GM21786 (cell line): ENCODE measurements at regions not wholly inside any gene's neighbourhood (a gene's known extent, or its start where the extent isn't known, plus 50 kb on each side); places are given as distances from the start of the nearest gene placed in this dataset.

Source experiments
- ATAC-seq: cut with Tn5 transposase; IDR thresholded peaks from one replicate; pipeline ENCODE4 v1.9.1; 2021; ENCODE audit not compliant: unreplicated experiment

DNA sequence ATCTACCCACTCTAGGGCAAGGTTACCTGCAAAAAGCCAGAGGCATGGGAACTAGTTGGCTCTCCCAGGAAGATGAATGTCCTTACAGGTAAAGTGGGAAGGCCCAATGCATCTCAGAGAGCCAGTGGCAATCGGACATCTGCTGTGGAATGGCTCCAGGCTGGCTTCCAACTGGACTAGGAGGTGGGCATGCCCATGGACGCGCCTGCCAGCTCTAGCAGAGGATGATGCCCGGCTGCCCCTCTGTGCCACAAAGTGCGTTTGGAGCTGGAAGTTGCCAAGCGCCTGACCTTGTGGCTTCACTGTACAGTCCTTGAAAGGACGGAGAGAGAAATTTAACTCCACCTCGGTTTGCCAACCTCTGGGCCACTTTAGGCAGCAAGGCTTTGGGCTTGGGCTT, 84.4 kb downstream of the NR2F2 start:
- ATAC-seq = no peak

DNA sequence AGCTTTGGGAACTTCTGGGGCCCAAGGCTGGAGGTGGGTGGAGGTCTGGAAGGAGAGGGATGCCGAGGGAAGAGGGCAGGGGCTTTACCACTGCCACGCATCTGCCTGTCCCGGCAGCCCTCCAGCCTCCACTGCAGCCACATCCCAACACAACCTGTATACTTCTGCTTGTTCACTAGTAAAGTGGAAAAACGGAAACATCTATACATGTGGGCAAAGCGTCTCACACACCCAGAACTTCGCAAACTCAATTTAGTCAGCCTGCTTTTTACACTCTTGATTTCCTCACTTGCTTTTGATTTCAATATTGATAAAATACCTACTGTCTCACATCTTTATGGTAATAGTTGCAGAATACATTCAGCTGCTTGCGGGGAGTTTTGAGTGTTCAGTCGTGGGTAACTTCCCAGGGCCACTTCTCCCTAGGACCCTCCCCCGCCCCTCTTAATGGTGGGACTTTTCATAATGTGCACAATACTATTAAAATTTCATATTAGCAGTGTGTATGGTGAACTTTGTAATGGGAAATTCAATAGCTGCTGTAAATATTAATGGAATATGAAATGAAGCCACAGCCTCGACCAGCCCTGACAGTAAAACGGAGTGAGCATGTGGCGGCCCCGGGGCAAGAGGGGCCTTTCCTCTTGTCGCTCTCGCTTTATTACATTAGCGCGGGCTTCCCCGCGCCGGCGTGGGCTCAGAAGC, 85.2 kb downstream of the NR2F2 start:
- no peak for ATAC-seq

DNA sequence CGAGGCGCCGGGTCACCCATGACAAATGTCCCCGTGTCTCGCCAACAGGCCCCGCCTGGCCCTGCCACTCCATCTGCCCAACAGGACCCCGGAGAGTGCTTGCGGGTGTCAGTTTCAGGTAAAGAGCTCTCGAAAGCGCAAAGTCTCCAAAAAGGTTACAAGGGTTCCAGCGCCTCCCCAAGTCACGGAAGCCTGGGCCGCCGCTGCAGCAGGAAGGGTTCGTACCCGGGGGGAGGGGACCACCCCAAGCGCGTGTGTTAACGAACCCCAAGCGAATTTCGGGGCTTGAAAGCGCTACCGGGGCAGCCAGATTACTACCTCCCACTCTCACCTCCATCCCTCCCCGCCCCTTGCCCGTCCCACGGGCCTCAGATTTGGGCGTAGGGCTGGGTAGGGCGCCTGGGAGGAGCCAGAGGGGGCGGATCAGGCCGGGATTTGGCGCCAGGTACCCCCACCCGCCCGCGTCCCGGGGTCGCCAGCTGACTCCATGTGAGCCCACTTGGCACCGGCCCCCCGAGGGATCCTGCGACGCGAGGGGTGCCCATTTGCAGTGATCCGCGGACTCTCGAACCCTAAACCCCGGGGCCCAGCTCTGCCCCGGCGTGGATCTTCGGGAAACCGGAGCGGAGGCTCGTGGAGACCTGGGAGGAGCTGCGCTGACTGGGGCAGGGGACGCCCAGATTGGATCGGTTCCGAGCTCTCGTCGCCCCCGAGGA, 85.9 kb downstream of the NR2F2 start:
- ATAC-seq = no peak

DNA sequence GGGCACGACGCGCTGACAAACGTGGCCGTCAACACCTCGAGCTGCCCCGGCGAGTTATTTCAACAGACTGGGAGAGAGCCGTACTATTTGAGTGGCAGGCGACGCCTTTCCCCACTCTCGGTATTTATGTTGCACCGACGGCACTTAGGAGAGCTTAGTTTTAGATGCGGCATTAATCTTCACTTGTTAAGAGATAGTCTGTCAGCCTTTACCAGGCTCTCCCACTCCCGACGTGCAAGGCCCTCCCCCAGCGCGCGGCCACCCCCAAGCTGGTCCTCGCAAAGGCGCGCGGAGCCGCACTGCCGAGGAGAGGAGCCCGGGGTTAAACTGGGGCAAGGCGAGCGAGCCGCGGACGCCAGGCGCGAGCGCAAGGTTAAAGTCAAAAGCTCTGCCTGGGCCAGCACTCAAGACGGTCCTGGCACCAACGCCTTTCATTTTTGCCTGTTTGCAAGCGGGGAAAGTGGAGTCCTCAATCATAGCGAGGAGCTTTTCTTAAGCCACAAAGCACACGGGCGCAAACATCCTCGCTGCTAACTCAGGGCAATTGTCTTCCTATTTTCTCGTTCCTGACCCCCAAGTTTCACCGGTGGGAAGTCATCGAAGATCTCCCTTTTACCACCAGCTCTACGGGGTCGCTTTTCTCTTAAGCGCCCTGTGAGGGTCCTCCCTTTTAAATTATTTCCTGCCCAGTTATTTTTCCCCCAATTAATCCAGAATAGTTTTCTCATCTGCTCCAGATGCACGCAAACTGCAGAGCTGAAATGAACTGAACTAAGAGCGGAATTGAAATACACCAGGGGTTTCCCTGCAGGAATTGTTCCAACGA, 86.6 kb downstream of the NR2F2 start:
- no peak for ATAC-seq

DNA sequence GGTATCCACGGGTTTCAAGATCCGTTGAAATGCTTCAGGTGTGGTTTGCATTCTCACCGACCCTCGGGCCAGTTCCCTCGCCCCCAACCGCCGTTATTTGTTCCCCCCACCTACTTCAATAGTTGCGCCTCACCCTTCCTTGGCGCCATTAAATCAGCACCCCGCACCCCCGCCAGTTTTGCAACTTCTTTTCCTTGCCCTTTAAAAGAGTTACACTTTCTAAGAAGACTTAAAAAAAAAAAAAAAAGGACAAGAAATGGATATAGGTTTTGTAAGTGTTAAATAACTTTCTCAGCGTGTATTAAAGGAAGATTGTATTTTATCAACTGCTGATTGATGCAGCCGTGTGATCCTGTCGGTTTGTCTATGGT, 87.2 kb downstream of the NR2F2 start:
- no peak for ATAC-seq

DNA sequence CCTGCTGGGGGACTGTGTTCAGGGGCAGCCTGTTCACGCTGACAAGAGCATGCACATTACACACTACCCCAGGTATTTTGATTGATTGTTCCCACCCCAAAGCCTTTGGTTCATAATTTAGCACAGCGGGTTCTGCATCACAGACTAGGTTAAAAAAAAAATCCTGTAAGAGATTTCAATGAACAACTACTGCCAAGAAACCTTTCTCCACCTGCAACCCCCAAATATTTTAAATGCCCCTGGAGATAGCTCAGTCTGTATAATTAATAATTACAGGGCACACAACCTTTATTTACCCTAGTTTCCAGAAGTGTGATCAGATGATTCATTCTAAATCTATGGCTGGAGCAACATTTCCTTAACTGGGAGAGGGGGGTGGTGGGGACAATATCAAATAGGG, 87.6 kb downstream of the NR2F2 start:
- no peak for ATAC-seq

DNA sequence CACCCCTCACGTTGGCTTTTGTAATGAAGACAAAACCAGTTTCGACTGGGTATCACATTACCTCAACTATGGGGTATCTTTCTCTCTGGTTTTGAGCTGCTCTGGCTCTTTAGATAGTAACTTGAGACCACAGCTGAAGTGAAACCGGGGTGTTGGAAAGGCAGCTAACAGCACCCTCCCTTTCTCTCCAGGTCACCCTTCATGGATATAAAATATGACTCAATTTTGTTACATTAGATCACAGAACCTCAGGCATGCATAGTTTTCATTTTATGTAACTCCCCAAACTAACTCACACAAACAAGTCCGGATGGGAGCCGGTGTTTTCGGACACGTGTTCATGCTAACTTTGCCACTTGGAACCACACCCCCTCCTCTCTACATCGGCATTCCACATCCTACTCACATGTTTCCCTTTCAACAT, 90.7 kb downstream of the NR2F2 start:
- no peak for ATAC-seq

DNA sequence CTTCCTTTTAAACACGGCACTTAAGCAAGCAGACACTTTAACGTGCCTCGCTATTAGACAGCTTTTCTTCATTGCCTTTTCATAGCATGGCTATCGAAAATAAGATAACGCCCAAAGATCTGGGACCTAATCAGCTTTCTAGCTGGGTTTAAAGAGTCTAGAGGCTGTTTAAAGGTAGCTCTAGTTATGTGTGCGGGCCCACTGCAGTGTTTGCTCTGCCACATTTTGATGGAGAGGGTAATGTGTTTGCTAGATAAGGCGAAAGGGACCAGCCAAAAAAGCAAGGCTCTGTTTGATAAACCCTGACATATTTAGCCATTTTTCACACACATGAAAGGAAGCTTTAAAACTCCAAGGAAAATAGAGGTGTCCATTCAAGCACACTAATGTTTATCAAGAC, 91.6 kb downstream of the NR2F2 start:
- no peak for ATAC-seq

DNA sequence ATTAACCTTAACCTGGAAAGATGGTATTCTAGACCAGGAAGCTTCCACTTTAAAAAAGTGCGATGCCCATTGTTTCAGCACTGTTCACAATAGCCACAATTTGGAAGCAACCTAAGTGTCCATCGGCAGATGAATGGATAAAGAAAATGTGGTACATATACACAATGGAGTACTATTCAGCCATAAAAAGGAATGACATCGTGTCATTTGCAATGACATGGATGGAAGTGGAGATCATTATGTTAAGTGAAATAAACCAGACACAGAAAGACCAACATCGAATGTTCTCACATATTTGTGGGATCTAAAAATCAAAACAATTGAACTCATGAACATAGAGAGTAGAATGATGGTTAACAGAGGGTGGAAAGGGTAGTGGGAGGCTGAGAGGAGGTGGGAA, 94.2 kb downstream of the NR2F2 start:
- no peak for ATAC-seq

DNA sequence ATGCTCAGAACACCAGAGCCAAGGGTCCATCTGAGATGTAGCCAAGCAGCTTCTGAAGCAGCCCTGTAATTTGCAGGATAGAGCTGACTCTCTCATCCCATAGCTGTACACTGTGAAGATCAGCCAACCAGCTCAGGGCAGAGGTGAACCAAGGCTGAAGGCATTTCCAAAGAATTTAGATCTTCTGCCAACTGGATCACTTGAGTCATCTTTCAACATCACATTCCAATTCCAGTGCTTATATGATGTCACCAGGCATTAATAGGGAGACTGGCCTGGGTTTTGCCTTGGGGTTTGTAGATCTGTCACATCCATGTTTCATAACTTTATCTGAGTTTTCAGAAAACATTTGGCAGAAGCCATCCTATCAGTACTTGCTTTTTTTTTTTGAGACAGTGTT, 98.2 kb downstream of the NR2F2 start:
- no peak for ATAC-seq

DNA sequence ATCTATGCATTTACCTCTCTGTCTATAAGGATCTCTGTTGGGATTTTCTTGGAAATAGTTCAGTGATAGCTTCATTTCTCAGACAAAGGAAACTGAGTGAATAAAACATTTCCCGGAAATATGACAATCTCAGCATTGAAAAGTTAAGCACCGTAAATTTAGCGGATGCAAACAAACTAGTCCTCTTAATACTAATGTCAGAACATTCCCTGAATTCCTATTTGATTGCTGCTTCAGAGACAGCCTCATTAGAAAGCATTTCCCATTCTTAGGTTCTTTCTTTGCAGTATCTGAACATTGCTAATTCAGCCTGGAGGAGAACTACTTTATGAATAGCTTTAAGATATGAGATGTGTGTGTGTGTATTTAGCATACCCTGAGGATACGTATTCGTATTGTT, 101.3 kb downstream of the NR2F2 start:
- ATAC-seq = no peak

DNA sequence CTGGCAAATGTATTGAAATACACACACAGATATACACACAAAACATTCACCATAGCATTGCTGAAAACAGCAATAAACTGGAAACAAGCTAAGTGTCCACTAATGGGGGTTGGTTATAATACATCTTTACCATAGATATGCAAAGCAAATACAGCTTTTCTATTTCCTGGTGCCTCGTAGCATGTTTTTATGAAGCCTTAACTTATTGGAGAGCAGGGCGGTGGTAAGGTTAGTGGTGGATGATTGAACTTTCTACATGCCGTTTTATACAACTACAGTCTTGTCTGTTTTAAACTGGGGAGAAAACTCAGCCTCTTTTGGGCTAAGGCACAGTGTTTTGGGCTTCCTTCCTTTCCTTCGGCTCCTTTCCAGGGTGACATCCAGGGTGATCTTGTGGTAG, 104.5 kb downstream of the NR2F2 start:
- ATAC-seq = no peak

DNA sequence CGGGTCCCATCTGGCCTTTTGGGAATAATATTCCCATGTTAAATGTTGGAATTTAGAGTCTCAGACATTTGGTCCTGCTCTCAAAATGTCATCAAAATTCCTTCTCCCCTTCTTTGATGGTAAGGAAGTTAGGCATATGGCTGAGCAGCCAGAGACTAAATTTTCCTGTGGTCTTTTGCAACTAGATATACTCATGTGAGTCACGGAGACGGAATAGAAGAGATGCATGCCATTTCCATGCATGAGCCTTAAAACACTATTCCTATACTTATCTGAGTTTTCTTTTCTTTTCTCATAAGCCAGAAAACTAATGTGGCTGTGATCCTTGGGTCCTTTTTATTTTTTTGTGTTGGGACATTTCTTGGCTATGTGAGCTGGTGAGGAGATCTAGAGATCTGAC, 105.3 kb downstream of the NR2F2 start:
- ATAC-seq = no peak

DNA sequence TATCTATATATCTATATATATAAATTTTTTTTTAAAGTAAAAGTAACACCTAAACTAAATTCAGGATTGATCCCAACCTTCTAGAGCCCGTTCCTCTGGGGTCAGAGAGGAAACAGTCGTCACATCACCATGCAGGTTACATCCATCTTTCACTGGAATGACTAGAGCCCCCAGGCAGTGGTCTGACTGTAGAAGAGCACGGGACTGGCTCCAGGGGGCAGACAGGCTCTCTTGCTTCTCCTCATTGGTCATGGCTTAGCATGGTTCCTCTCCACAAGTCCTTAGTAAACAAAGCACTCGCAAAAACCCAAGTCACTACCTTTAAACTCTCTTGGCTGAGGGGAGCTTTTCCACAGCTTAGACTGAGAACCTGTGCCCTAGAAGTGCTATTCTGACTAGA, 110.5 kb downstream of the NR2F2 start:
- no peak for ATAC-seq

DNA sequence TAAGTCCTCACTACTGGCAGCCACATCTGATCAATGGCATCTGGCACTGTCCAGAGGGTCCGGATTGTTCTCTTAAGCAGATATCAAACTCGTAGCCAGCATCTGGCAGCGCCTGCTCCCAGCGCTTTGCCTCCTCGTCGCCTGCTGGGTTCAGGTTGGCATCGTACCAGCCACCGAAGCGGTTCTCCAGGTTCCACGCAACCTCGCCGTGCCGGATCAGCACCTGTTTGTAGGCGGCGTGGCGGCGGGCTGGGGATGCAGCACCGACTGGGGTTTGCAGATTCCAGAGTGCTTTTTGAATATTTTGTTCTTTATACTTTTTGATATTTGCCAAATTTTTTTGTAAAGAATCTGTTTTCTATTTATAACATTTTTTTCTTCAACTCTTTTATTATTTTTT, 111.6 kb downstream of the NR2F2 start:
- no peak for ATAC-seq

DNA sequence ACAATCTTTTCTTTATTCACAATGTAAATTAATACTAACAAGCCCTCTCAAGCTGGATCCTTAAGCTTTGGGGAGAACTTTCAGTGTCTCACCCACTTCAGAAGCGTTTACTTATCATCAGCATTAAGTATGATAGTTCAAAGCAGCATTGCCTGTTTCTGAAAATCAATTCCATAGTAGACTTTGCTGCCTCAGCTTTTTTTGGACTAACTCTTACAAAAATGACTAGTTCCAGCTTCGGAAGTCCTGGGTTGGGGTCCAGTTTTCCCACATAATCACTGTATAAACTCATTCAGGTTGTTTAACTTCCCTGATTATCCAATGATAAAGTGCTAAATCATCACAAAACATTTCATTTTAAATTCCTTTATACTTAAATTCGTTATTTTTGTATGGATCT, 114.4 kb downstream of the NR2F2 start:
- no peak for ATAC-seq

DNA sequence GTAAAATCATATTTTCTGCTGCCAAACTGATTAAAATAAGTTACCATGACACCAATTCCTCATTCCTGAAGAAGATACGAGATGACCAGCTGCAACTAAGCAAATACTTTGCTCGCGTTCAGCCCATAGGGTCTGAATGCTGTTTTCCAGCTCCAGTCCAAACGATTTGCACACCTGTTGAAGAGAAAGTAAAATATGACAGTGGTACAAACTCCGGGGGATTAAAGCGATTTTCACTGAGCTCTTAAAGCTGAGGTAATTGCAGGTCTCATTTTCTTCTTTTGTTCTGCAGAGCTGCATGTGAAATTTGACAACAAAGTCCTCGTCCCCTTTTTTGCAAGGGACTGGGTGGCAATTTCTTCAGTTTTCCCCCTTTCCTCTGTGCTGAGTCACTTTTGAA, 118.4 kb downstream of the NR2F2 start:
- ATAC-seq = no peak

DNA sequence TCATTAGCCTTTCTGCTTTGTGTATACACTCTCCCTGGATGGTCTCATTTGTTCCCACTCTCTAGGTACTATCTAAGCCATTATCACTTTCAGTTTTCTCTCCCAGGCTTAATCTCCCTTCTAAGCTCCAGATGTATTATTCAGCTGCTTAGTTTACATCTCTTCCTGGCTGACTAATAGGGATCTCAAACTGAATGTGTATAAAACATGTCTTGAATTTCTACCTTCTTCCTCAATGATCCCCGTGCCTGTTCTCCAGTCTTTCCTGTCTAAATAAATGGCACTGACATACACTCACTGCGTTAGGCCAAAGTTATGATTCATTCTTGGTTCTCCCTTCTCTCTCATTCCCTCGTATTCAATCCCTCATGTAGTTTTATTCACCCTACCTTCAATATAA, 127.3 kb downstream of the NR2F2 start:
- ATAC-seq = no peak

DNA sequence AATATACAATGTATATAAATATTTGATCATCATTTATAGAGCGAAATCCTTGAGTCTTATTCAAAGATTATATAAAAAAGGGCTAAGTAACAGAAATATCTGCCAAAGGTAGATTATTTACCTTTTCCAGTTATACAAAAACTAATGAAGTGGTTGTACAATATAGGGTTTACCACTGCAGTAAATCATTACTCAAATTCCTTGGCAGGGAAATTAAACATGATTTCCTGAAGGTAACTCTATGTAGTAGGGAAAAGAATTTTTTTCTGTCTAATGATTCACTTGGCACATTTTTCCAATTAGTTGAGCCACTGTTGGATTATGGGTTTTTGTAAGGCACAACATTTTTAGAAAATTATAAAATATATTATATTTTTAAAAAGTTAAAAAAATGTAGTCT, 129.6 kb downstream of the NR2F2 start:
- ATAC-seq = no peak

DNA sequence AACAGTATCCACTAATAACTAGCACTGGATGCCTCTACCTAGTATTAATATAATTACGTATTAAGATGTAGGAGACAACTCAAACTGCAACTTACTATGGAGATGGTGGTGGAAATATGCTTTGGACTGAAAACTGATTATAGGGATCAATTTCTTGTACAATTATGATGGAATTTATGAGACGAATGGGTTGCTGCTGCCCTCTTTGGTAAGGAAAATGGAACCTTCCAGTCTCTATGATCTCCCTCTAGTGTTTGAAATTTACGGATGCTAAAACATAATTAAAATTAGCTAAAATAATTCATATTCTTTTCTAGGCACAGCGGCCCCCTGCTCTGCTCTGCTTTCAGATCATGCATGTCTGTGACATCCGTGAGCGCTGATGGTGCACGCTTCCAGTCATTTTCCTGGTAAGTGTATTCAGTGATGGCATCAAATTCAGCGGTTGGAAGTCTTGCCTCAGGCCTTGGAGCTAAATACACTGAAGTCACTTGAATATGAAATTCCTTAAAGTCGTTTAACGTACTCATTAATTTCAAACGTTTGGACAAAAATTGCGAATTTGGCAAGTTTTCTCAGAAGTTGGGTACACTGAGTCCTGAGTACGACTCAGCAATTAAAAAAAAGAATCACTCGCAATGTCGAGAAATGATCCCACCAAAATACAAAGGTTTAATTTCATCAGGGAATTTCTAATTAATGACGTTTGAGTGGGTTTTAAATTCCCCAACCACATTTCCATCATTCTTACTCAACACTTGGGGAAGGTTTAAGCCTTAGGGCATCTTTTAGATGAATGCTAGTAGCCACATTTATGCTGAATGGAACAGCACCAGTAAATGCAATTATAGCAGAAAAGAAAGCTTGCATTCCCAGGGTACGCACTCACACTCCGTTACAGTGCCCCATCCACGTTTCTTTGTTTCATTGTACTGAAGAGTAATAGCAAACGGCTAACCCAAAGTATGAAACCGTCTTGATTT, 132.6 kb downstream of the NR2F2 start:
- ATAC-seq = no peak

DNA sequence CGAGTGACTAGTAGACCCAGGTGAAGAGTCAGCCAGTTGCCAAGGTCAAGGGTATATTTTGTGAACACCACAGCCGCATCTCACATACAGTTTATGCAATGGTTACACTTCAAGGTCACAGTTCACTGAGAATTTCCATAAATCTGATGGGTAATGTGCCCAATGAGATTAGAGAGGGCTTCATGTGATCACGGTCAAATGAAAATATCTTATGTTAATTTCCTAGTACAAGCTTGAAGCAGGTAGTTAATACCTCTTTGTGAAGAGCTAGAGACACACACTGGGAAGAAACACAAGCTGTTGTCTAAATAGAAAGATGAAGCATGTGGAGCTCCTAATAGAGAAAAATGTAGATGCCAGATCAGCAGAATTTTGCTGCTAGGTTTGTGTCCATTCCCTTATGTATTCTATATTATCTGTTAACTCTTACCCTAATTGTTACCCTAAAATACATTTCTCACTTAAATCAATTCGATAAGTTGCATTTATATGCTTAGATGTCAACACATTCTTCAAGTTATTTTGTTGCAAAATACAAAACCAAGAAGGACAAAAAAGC, 136.0 kb downstream of the NR2F2 start:
- ATAC-seq = no peak
